A549 (cell line): ENCODE measurements at regions not wholly inside any gene's neighbourhood (a gene's known extent, or its start where the extent isn't known, plus 50 kb on each side); places are given as distances from the start of the nearest gene placed in this dataset.

Experiments used
- ATAC-seq, 2 experiments: fragments of 200-7000 bp in 1 of 2; fragments of >200 bp in 1 of 2; cut with Nextera tagmentation in 1 of 2; cut with Tn5 transposase in 1 of 2; 3 replicates each; pipeline versions ENCODE4 v1.8.0 to v1.9.1; 2018 to 2020; ENCODE audit warnings: mild to moderate bottlenecking in 1 of 2, moderate library complexity in 1 of 2
- CTCF ChIA-PET: fragments of 300-600 bp; sonication (Branson Sonifier 250); formaldehyde crosslinking; extraction: SDS; loops from one replicate; lab custom pipeline; 2021; ENCODE audit warnings: antibody characterized with exemption, inconsistent platforms; lab: Yijun Ruan, JAX
- POLR2A ChIA-PET: fragments of 350-600 bp; formaldehyde crosslinking; extraction: SDS; loops from one replicate; lab custom pipeline; 2021; ENCODE audit warnings: antibody characterized with exemption, inconsistent platforms; lab: Yijun Ruan, JAX
- DNase-seq, 2 experiments: peaks; one replicate each; pipeline versions ENCODE4 v3.0.0 to v3.0.0-alpha.2; 2011 to 2016; ENCODE audit warnings: low read depth in 1 of 2, low spot score in 1 of 2
- FAIRE-seq: peaks from 2 replicates; lab custom pipeline; 2011; peaks lifted over from hg19 to GRCh38; lab: Jason Lieb, UNC
- H3K27ac ChIP-seq, 2 experiments: fragments of >200 bp; sonication (Bioruptor Twin); formaldehyde crosslinking; 3 replicates each; pipeline ENCODE4 v1.5.1; 2016 to 2017
- H3K4me1 ChIP-seq: fragments of >200 bp; sonication (Bioruptor Twin); formaldehyde crosslinking; 3 replicates; pipeline ENCODE4 v1.6.1; 2016
- H3K4me2 ChIP-seq: fragments of >200 bp; sonication (Bioruptor Twin); formaldehyde crosslinking; 3 replicates; pipeline ENCODE4 v1.6.1; 2016
- H3K4me3 ChIP-seq: fragments of >200 bp; sonication (Bioruptor Twin); formaldehyde crosslinking; 3 replicates; pipeline ENCODE4 v1.5.1; 2016
- H3K9me3 ChIP-seq: fragments of >200 bp; sonication (Bioruptor Twin); formaldehyde crosslinking; 3 replicates; pipeline ENCODE4 v1.6.1; 2016
- BCL3 ChIP-seq: fragments of >200 bp; sonication (Bioruptor Twin); formaldehyde crosslinking; IDR thresholded peaks from 3 replicates; pipeline ENCODE4 v1.6.1; 2016
- CEBPB ChIP-seq, 2 experiments: fragments of >200 bp in 1 of 2; sonication (Bioruptor Twin) in 1 of 2; formaldehyde crosslinking in 1 of 2; IDR thresholded peaks; 2 replicates each; pipeline ENCODE4 v1.6.1; 2012 to 2016
- CHD4 ChIP-seq: fragments of 200-600 bp; sonication (generic); IDR thresholded peaks from 2 replicates; pipeline ENCODE4 v1.6.1; 2016; ENCODE audit warnings: antibody characterized with exemption, mild to moderate bottlenecking, borderline replicate concordance
- E2F6 ChIP-seq: IDR thresholded peaks from 2 replicates; pipeline ENCODE4 v1.6.1; 2012; ENCODE audit warnings: low read depth, borderline replicate concordance
- HEYL ChIP-seq: fragments of 250-450 bp; sonication (Bioruptor Pico); IDR thresholded peaks from 2 replicates; pipeline ENCODE4 v1.8.0; 2021; ENCODE audit warnings: mild to moderate bottlenecking, moderate library complexity
- HOXB13 ChIP-seq: fragments of 250-450 bp; sonication (Bioruptor Pico); IDR thresholded peaks from 2 replicates; pipeline ENCODE4 v1.5.0; 2020; ENCODE audit warnings: low read depth, mild to moderate bottlenecking, moderate library complexity
- JUN ChIP-seq, 2 experiments: fragments of >200 bp; sonication (Bioruptor Twin); formaldehyde crosslinking; IDR thresholded peaks; 2 replicates in 1 of 2; 3 replicates in 1 of 2; pipeline ENCODE4 v1.6.1; 2016 to 2017
- JUNB ChIP-seq: fragments of >200 bp; sonication (Bioruptor Twin); formaldehyde crosslinking; IDR thresholded peaks from 2 replicates; pipeline ENCODE4 v1.6.1; 2016
- MAX ChIP-seq: IDR thresholded peaks from 2 replicates; pipeline ENCODE4 v1.6.1; 2012
- PBX3 ChIP-seq: IDR thresholded peaks from 2 replicates; pipeline ENCODE4 v1.6.1; 2012
- RAD21 ChIP-seq, 2 experiments: fragments of >200 bp in 1 of 2; sonication (Bioruptor Twin) in 1 of 2; formaldehyde crosslinking in 1 of 2; IDR thresholded peaks in 1 of 2; conservative IDR thresholded peaks in 1 of 2; 2 replicates in 1 of 2; 3 replicates in 1 of 2; pipeline ENCODE4 v1.6.1; 2012 to 2018; ENCODE audit warnings: inconsistent platforms in 1 of 2
- RARB ChIP-seq: fragments of 250-450 bp; sonication (Bioruptor Pico); IDR thresholded peaks from 2 replicates; pipeline ENCODE4 v1.8.0; 2021; ENCODE audit warnings: mild to moderate bottlenecking, moderate library complexity
- REST ChIP-seq: fragments of 200-600 bp; sonication (generic); IDR thresholded peaks from 2 replicates; pipeline ENCODE4 v1.6.1; 2016; ENCODE audit warnings: antibody characterized with exemption, mild to moderate bottlenecking, moderate library complexity
- RNF2 ChIP-seq: fragments of 200-600 bp; sonication (generic); IDR thresholded peaks from 2 replicates; pipeline ENCODE4 v1.6.1; 2016; ENCODE audit warnings: low read depth, mild to moderate bottlenecking, antibody characterized with exemption, moderate library complexity, borderline replicate concordance
- ZNF302 ChIP-seq: fragments of 250-450 bp; sonication (Bioruptor Pico); IDR thresholded peaks from 2 replicates; pipeline ENCODE4 v1.9.0; 2021; ENCODE audit warnings: inconsistent platforms, mild to moderate bottlenecking, moderate library complexity
- WGBS: methylation state at CpG from one replicate; pipeline ENCODE4 v1.1.6; 2017; ENCODE audit errors: missing lambda C conversion rate; 5-methylcytosine and 5-hydroxymethylcytosine counted together

GRCh38 chr4:121564840-121565375 lies 131.9 kb downstream of the ANXA5 start:
- CTCF ChIA-PET: interaction anchor here (1.2 kb wide), 1 partner anchor 88 kb away, joined by 3 read pairs; no protein-coding TSS in a partner anchor
- DNase-seq (no peak), ATAC-seq (no peak), FAIRE-seq (no peak)
- no peak overlapping the region for H3K27ac ChIP-seq
- no peaks in the 10 kb centered on the region for H3K4me1 ChIP-seq
- POLR2A ChIA-PET: no interaction called here
- 17% methylated on average over 5 of the region's 5 CpGs for WGBS
- H3K4me2 ChIP-seq: no peak overlapping the region
- TF ChIP-seq RARB (CRISPR knock-in tag) (no peak), E2F6 (no peak), CEBPB (IDR thresholded peaks at IDR 0.05) (no peak), RAD21 (conservative IDR thresholded peaks at IDR 0.05 in 1 of 2, IDR thresholded peaks at IDR 0.05 in 1 of 2) (no peak), MAX (no peak), HOXB13 (CRISPR knock-in tag) (no peak)
- no peak overlapping the region for H3K4me3 ChIP-seq
- no peaks in the 10 kb centered on the region for H3K9me3 ChIP-seq

GRCh38 chr4:121562811-121563210 lies 134.0 kb downstream of the ANXA5 start:
- ChIA-PET POLR2A (no interaction called here), CTCF (no interaction called here)
- ATAC-seq (no peak), FAIRE-seq (no peak), DNase-seq (no peak)
- Histone ChIP-seq H3K4me3 (no peak overlapping the region), H3K27ac (no peak overlapping the region), H3K4me2 (no peak overlapping the region), H3K9me3 (no peaks in the 10 kb centered on the region), H3K4me1 (no peaks in the 10 kb centered on the region)
- 39% methylated on average over 2 of the region's 2 CpGs for WGBS
- TF ChIP-seq RARB (CRISPR knock-in tag) (no peak), BCL3 (no peak)

GRCh38 chr4:121555315-121556107 lies 141.3 kb downstream of the ANXA5 start:
- H3K4me3 ChIP-seq: no peak overlapping the region
- WGBS: 0% methylated on average over 4 of the region's 4 CpGs
- no peak for DNase-seq
- ChIA-PET POLR2A (no interaction called here), CTCF (no interaction called here)
- no peaks in the 10 kb centered on the region for H3K9me3 ChIP-seq
- ATAC-seq: no peak
- no peak for TF ChIP-seq JUN (IDR thresholded peaks at IDR 0.05)
- TF ChIP-seq HEYL (CRISPR knock-in tag): no peak
- no peak for TF ChIP-seq RNF2
- TF ChIP-seq E2F6: no peak
- TF ChIP-seq PBX3: no peak
- no peak for TF ChIP-seq JUNB
- TF ChIP-seq CHD4: no peak
- TF ChIP-seq REST: no peak
- no peak for TF ChIP-seq ZNF302 (CRISPR knock-in tag)
- no peak overlapping the region for H3K4me2 ChIP-seq
- no peak overlapping the region for H3K27ac ChIP-seq
- FAIRE-seq: no peak
- H3K4me1 ChIP-seq: no peaks in the 10 kb centered on the region
